CD4-positive, alpha-beta T cell treated with Interleukin-10 for 1 hour (primary cell): ENCODE measurements at regions not wholly inside any gene's neighbourhood (a gene's known extent, or its start where the extent isn't known, plus 50 kb on each side); places are given as distances from the start of the nearest gene placed in this dataset.
A peak's percentile ranks its signal among the peaks of the same experiment; 100 is the strongest.
"Not testable (repeated sequence)": the region's sequence is repeated elsewhere in the genome, so short reads cannot be mapped to it uniquely, and the experiment has no call there.

Experiments used
- DNase-seq: peaks from one replicate; pipeline ENCODE4 v3.0.0-alpha.2; 2020

- no peak for DNase-seq
These were observed 810.0 kb downstream of the RAB28 start for GRCh38 chr4:12674184-12674583.

- DNase-seq: no peak
These were observed 811.8 kb downstream of the RAB28 start for GRCh38 chr4:12672303-12672702.

GRCh38 chr4:12658146-12658545 is 826.0 kb downstream of the RAB28 start:
- no peak for DNase-seq

- DNase-seq: no peak
These were observed 832.3 kb downstream of the RAB28 start for GRCh38 chr4:12651876-12652275.

- DNase-seq: no peak
These were observed 838.4 kb downstream of the RAB28 start for GRCh38 chr4:12645732-12646131.

GRCh38 chr4:12644261-12644660 is 839.9 kb downstream of the RAB28 start:
- DNase-seq: no peak

GRCh38 chr4:12636191-12636590 is 847.9 kb downstream of the RAB28 start:
- no peak for DNase-seq

GRCh38 chr4:12635629-12636028 is 848.5 kb downstream of the RAB28 start:
- no peak for DNase-seq

GRCh38 chr4:12633053-12633651 is 851.0 kb downstream of the RAB28 start:
- DNase-seq: peak; percentile 65

- no peak for DNase-seq
These were observed 868.3 kb downstream of the RAB28 start for GRCh38 chr4:12615822-12616221.

GRCh38 chr4:12612876-12613275 is 871.3 kb downstream of the RAB28 start:
- no peak for DNase-seq

GRCh38 chr4:12609212-12609875 is 874.8 kb downstream of the RAB28 start:
- DNase-seq: not testable (repeated sequence)

GRCh38 chr4:12595986-12596385 is 888.2 kb downstream of the RAB28 start:
- no peak for DNase-seq

- no peak for DNase-seq
These were observed 888.7 kb downstream of the RAB28 start for GRCh38 chr4:12595489-12595888.

GRCh38 chr4:12588582-12588981 is 895.6 kb downstream of the RAB28 start:
- DNase-seq: no peak

GRCh38 chr4:12586242-12587006 is 897.7 kb downstream of the RAB28 start:
- no peak for DNase-seq

- DNase-seq: no peak
These were observed 899.8 kb downstream of the RAB28 start for GRCh38 chr4:12584116-12584875.

- no peak for DNase-seq
These were observed 900.9 kb downstream of the RAB28 start for GRCh38 chr4:12583275-12583674.

- no peak for DNase-seq
These were observed 903.4 kb downstream of the RAB28 start for GRCh38 chr4:12580787-12581186.

GRCh38 chr4:12579172-12579571 is 905.0 kb downstream of the RAB28 start:
- DNase-seq: no peak

- no peak for DNase-seq
These were observed 907.7 kb downstream of the RAB28 start for GRCh38 chr4:12576409-12576808.

- no peak for DNase-seq
These were observed 910.4 kb downstream of the RAB28 start for GRCh38 chr4:12573716-12574115.

- DNase-seq: no peak
These were observed 921.5 kb downstream of the RAB28 start for GRCh38 chr4:12562476-12563140.
